ENCODE measurements at regions not wholly inside any gene's neighbourhood (a gene's known extent, or its start where the extent isn't known, plus 50 kb on each side); places are given as distances from the start of the nearest gene placed in this dataset.

DNA sequence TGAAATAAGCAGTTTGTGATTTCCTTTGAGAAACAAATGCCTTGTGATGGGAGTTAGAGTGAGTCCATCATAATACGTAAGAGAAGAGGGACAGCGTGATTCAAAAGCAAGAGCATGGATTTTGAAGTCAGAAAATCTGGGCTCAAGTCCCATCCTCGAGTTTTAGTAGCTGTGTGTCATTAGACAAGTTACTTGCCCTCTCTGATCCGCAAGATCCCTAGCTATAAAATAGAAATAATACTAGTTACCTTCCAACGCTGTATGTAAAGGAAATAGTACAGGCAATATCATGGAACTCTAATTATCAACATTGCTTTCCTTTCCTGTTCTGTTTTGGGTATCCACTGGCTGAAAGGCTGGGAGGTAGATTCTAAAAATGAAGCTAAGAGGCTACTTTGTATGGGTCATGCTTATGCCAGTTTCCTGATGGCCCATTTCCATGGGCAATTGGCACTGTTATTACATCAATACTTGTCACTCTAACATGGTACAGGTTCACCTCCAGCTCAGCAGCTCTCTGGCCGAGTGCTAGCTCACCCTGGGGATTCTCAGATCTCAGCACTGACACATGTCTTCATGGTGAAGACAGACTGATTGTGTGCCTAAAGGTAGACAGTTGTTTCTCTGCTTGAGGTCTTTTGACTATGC, 241.7 kb upstream of the KLF4 start:
- Histone ChIP-seq H3K27ac (no peak overlapping the region), H3K36me3 (no peaks in the 10 kb centered on the region), H3K4me1 (peaks cover 0 to 22% (median 0%) of the 10 kb centered on the region in 10 experiments; a peak in 7 of 20 replicates), H3K4me3 (no peak overlapping the region), H4K20me1 (no peaks in the 10 kb centered on the region), H3K9me3 (replicated peaks in 1 of 11) (no peaks in the 10 kb centered on the region), H3K27me3 (no peaks in the 10 kb centered on the region), H3K9ac (no peak overlapping the region), H3K4me2 (no peak overlapping the region)
- TF ChIP-seq Cebpa-rat (IDR thresholded peaks at IDR 0.05) = no peak

DNA sequence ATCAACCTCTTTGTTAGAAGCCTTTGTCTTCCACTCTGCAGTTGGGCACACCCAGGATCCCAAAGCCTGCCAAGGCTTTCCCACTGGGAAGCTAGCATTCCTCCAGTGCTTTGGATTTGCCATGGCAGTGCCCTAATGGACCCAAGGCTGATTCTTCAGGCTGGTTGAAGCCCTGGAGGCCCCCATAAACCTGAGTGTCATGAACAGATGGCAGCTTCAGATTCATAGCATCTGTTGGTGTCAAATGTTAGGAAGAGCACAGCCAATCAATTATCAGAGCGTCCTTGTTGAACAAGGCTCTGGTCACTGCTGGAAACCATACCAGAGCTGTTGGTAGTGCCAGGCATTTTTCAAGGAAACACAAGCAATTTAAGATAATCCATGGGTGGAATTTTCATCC, 241.1 kb upstream of the KLF4 start:
- Histone ChIP-seq H3K4me1 (peaks cover 0 to 22% (median 0%) of the 10 kb centered on the region in 10 experiments; a peak in 7 of 20 replicates), H3K4me2 (no peak overlapping the region), H3K4me3 (no peak overlapping the region), H3K36me3 (no peaks in the 10 kb centered on the region), H3K9ac (no peak overlapping the region), H3K9me3 (replicated peaks in 1 of 11) (no peaks in the 10 kb centered on the region), H3K27me3 (no peaks in the 10 kb centered on the region), H4K20me1 (no peaks in the 10 kb centered on the region), H3K27ac (no peak overlapping the region)
- TF ChIP-seq Cebpa-rat (IDR thresholded peaks at IDR 0.05) = no peak

DNA sequence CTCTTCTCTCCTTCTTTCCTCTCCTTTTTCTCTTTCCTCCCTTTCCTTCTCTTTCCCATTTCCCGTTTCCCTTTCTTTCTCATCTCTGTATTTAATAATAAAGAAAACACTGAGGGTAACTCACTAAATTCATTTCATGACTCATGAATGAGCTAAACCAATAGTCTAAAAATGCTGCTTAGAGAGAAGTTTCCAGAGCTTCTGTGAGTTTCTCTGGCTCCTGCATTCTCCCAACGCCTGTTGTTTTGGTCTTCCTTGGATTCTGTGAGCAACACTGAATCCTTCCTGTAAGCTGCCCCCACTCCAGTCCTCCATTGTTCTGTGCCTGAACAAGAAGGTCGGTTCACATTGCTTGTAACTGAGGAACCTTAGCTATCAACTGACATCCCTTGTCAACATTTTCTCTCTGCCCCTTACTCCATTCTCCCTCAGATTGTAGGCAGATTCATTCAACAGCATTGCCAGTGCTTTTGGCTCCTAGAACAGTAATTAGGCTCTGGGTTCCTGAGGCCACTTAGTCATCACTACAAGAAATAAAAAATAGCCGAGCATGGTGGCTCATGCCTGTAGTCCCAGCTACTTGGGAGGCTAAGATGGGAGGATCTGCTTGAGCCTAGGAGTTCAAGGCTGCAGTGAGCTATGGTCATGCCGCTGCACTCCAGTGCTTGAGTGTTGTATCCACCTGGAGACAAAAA, 237.7 kb upstream of the KLF4 start:
- no peaks in the 10 kb centered on the region for H3K36me3 ChIP-seq
- no peak overlapping the region for H3K27ac ChIP-seq
- H3K27me3 ChIP-seq = no peaks in the 10 kb centered on the region
- no peak overlapping the region for H3K4me3 ChIP-seq
- 0 out of 22 replicates have a peak overlapping the region, but pooled peaks of 2 of the 11 experiments have one; percentile 2 to 34 for H3K4me2 ChIP-seq
- H3K9me3 ChIP-seq (replicated peaks in 1 of 11) = no peaks in the 10 kb centered on the region
- no peaks in the 10 kb centered on the region for H4K20me1 ChIP-seq
- peaks cover 0 to 15% (median 0%) of the 10 kb centered on the region in 10 experiments; a peak in 3 of 20 replicates for H3K4me1 ChIP-seq
- no peak overlapping the region for H3K9ac ChIP-seq
- no peak for TF ChIP-seq Cebpa-rat (IDR thresholded peaks at IDR 0.05)

DNA sequence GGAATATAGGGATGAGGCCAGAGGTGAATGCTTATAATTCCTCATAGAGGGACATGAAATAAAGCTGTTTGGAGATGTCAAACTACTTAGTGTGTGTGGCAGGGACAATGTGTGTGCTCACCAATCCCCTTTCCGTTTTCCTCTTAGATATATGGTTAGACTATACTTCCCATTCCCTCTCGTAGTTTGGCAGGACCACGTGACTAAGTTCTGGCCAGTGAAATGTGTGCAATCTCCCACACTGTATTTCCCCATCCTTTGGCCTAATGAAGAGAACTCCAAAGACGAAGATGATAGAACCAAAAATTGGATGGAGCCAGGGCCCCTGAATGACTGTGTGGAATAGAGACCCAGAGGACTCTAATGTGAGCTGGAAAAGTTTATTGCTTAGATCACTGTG, 233.4 kb upstream of the KLF4 start:
- peaks cover 0 to 15% (median 0%) of the 10 kb centered on the region in 10 experiments; a peak in 6 of 20 replicates for H3K4me1 ChIP-seq
- no peak overlapping the region for H3K4me2 ChIP-seq
- H4K20me1 ChIP-seq = no peaks in the 10 kb centered on the region
- no peaks in the 10 kb centered on the region for H3K9me3 ChIP-seq (replicated peaks in 1 of 11)
- H3K4me3 ChIP-seq = no peak overlapping the region
- no peaks in the 10 kb centered on the region for H3K36me3 ChIP-seq
- no peak overlapping the region for H3K27ac ChIP-seq
- H3K9ac ChIP-seq = no peak overlapping the region
- no peaks in the 10 kb centered on the region for H3K27me3 ChIP-seq
- TF ChIP-seq Cebpa-rat (IDR thresholded peaks at IDR 0.05) = no peak

DNA sequence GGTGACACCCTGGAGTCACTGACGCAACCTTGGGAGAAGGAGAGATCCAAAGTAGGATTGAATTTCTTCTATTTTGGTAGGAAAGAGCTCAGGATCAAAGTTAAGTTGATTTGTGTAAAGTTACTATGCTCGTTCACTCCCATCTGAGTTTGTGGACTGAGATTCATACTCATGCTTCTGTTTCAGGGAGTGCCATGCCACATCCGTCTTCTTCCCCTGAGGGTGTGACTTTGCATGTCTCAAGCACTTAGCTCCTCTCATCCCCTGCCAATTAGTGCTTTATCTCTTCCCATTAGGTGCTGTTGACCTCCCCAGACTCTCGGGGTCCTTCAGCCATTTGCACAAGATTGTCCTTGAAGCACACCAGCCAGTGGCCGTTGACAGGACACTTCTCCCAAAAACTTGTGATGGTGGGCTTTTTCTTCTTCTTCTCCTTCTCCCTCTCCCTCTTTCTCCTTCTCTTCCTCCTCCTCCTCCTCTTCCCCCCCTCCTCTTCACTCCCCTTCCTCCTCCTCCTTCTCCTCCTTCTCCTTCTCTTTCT, 232.2 kb upstream of the KLF4 start:
- Histone ChIP-seq H3K4me1 (peaks cover 0 to 14% (median 7%) of the 10 kb centered on the region in 10 experiments; a peak in 11 of 20 replicates), H3K4me2 (peak overlapping the region in 3 of 11 experiments; percentile 15 to 33 (median 20); a peak in 4 of 22 replicates), H3K9ac (no peak overlapping the region), H3K27me3 (no peaks in the 10 kb centered on the region), H3K9me3 (replicated peaks in 1 of 11) (no peaks in the 10 kb centered on the region), H3K4me3 (no peak overlapping the region), H3K36me3 (no peaks in the 10 kb centered on the region), H3K27ac (no peak overlapping the region), H4K20me1 (no peaks in the 10 kb centered on the region)
- TF ChIP-seq Cebpa-rat (IDR thresholded peaks at IDR 0.05) = no peak

DNA sequence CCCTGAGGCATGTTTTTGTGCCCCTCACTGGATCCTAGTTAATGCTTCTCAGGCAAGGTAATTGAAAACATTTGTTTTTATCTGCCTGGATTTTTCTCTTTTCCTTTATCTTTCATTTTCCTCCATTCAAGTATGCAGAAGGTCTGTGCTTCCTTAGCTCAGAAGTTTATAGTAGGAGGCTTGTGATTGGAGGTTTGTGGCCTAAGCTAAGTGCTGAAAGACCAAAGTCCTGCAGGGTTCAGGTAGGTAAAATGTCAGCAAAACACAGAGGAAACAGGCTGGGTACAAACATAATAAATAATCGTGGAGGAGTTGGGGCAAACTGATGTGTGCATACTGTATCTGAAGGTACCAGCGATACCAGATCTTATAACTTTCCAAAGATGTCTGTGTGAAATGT, 230.9 kb upstream of the KLF4 start:
- Histone ChIP-seq H3K4me1 (peaks cover 0 to 13% (median 7%) of the 10 kb centered on the region in 10 experiments; a peak in 10 of 20 replicates), H3K4me3 (no peak overlapping the region), H4K20me1 (no peaks in the 10 kb centered on the region), H3K4me2 (no peak overlapping the region), H3K9me3 (replicated peaks in 1 of 11) (no peaks in the 10 kb centered on the region), H3K27ac (no peak overlapping the region), H3K36me3 (no peaks in the 10 kb centered on the region), H3K27me3 (no peaks in the 10 kb centered on the region), H3K9ac (no peak overlapping the region)
- TF ChIP-seq Cebpa-rat (IDR thresholded peaks at IDR 0.05) = no peak

DNA sequence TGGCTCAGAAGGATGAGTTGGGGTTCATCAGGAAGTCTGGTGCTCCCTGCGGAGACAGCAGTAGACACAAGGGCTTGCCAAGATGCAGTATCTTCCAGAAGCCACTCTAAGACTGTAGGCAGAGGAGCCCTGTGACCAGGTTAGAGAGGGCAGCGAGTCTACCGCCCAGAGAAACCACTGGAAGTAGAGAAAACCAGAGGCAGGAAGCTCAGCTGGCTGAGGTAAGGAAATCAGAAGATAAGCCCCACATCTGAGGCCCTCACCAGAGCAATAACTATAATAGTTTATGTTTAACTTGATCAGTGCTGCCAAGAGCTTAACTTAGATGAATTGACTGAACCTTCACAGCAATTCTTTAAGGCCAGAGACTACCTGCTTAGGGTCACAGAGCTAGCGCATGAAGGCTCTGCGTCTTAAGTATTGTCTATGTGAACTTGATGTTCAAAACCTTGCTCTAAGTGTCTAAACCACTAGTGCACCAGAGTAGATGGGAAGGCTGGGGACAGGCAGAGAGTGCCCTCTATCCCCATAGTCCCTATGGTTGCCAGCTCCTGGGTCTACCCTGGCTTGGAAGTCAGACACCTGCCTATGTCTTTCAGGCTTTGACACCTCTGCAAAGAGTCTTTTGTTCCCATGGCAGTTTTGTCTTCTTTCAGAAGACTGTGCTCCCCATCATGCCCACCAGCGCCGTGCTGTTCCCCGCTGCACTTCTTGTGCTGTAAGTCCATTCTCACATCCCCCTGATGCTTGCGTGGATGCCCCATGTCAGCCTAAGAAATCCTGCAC, 228.2 kb upstream of the KLF4 start:
- Histone ChIP-seq H3K4me2 (peak overlapping the region in 7 of 11 experiments; percentile 3 to 30 (median 14); a peak in 5 of 22 replicates), H3K27me3 (no peaks in the 10 kb centered on the region), H3K27ac (0 out of 22 replicates have a peak overlapping the region, but pooled peaks of 1 of the 11 experiments have one; percentile 6), H3K4me1 (peaks cover 0 to 14% (median 7%) of the 10 kb centered on the region in 10 experiments; a peak in 12 of 20 replicates), H4K20me1 (no peaks in the 10 kb centered on the region), H3K36me3 (no peaks in the 10 kb centered on the region), H3K4me3 (no peak overlapping the region), H3K9me3 (replicated peaks in 1 of 11) (no peaks in the 10 kb centered on the region), H3K9ac (no peak overlapping the region)
- TF ChIP-seq Cebpa-rat (IDR thresholded peaks at IDR 0.05) = no peak

DNA sequence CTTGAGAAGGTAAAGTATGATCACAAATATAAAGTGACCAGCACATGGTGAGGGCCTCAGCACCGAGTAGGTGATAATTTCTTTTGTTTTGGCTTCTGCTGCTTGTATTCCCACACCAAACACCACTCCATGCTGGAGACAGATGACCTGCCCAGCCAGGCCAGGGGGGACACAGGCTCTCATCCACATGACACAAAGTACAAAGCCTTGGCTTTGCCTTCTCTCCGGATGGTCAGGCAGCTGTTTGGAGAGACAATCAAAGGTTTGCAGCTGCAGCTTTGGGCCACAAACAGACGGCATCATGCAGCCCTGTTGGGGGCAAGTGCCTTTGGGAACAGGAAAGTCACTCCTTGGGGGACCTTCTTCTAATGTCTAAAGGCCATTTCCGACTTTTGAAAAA, 226.2 kb upstream of the KLF4 start:
- Histone ChIP-seq H3K36me3 (no peaks in the 10 kb centered on the region), H3K9me3 (replicated peaks in 1 of 11) (no peaks in the 10 kb centered on the region), H3K4me2 (no peak overlapping the region)

DNA sequence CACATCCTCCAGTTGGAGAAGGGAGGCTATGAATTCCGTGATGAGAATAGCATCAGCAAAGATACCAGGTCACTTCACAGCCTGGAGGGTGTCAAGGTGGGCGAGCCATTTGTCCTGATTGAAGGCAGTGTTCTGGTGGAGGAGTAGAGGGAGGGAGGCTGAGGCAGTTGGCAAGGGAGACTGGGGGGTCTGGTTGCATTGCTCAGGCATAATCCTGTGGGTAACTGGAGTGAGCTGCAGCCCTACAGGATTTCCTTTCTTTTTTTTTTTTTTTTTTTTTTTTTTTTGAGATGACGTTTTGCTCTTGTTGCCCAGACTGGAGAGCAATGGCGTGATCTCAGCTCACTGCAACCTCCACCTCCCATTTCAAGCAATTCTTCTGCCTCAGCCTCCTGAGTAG, 223.9 kb upstream of the KLF4 start:
- TF ChIP-seq Cebpa-rat (IDR thresholded peaks at IDR 0.05) = no peak
- Histone ChIP-seq H3K4me1 (peaks cover 0 to 31% (median 12%) of the 10 kb centered on the region in 10 experiments; a peak in 13 of 20 replicates), H4K20me1 (no peaks in the 10 kb centered on the region), H3K9ac (no peak overlapping the region), H3K9me3 (replicated peaks in 1 of 11) (no peaks in the 10 kb centered on the region), H3K4me3 (no peak overlapping the region), H3K27me3 (no peaks in the 10 kb centered on the region; a peak in 1 of 22 replicates), H3K4me2 (no peak overlapping the region), H3K36me3 (no peaks in the 10 kb centered on the region), H3K27ac (no peak overlapping the region)

More for the DNA sequence above, 226.2 kb upstream of the KLF4 start:
- H4K20me1 ChIP-seq = no peaks in the 10 kb centered on the region
- peaks cover 0 to 23% (median 9%) of the 10 kb centered on the region in 10 experiments; a peak in 13 of 20 replicates for H3K4me1 ChIP-seq
- no peak overlapping the region for H3K4me3 ChIP-seq
- no peak for TF ChIP-seq Cebpa-rat (IDR thresholded peaks at IDR 0.05)
- no peak overlapping the region for H3K27ac ChIP-seq
- no peaks in the 10 kb centered on the region; a peak in 1 of 22 replicates for H3K27me3 ChIP-seq
- no peak overlapping the region for H3K9ac ChIP-seq

Measured in BLaER1 treated with 17β-estradiol and CSF1 and Interleukin-3, amounts not matched to agents 10 nM and 100 nM (cell line).